GM12878 (cell line): ENCODE measurements at regions not wholly inside any gene's neighbourhood (a gene's known extent, or its start where the extent isn't known, plus 50 kb on each side); places are given as distances from the start of the nearest gene placed in this dataset.

Source experiments
- ESRRA ChIP-seq: IDR thresholded peaks from 2 replicates; pipeline ENCODE4 v1.6.1; 2012; ENCODE audit warnings: mild to moderate bottlenecking, low read length, improper control_type of control experiment
- HDGF ChIP-seq: fragments of 450-650 bp; IDR thresholded peaks from 2 replicates; pipeline ENCODE4 v1.6.1; 2016; ENCODE audit warnings: antibody characterized with exemption
- MYC ChIP-seq: IDR thresholded peaks from 2 replicates; pipeline ENCODE4 v1.6.1; 2011; ENCODE audit warnings: mild to moderate bottlenecking, low read length, moderate library complexity, inconsistent platforms; ENCODE audit not compliant: insufficient read depth, insufficient replicate concordance, insufficient read length, severe bottlenecking
- NBN ChIP-seq: fragments of 450-650 bp; IDR thresholded peaks from 2 replicates; pipeline ENCODE4 v1.6.1; 2016
- NFIC ChIP-seq: IDR thresholded peaks from 2 replicates; pipeline ENCODE4 v1.6.1; 2012; ENCODE audit warnings: low read depth, mild to moderate bottlenecking, inconsistent platforms, low read length, moderate library complexity
- RCOR1 ChIP-seq: conservative IDR thresholded peaks from 2 replicates; pipeline ENCODE4 v1.6.1; 2012; ENCODE audit warnings: low read depth, low read length, improper control_type of control experiment
- SMC3 ChIP-seq: IDR thresholded peaks from 2 replicates; pipeline ENCODE4 v1.6.1; 2011; ENCODE audit warnings: low read length, improper control_type of control experiment, borderline replicate concordance
- TAF1 ChIP-seq: IDR thresholded peaks from 2 replicates; pipeline ENCODE4 v1.6.1; 2011; ENCODE audit warnings: mild to moderate bottlenecking, low read depth, low read length, borderline replicate concordance
- TF ChIP-seq, protein P1 (sequence below): IDR thresholded peaks from 2 replicates; pipeline ENCODE4 v1.6.1; 2012; ENCODE audit warnings: low read depth, low read length, improper control_type of control experiment
- TF ChIP-seq, protein P2 (sequence below), 3 experiments: IDR thresholded peaks in 2 of 3; conservative IDR thresholded peaks in 1 of 3; 2 replicates each; pipeline ENCODE4 v1.5.1; 2011; ENCODE audit warnings: low read depth in 3 of 3, low read length in 3 of 3, mild to moderate bottlenecking in 3 of 3, control low read depth in 2 of 3, moderate library complexity in 2 of 3, inconsistent platforms in 1 of 3, mixed read lengths in 1 of 3; ENCODE audit not compliant: control insufficient read depth in 2 of 3, insufficient read depth in 1 of 3; ENCODE audit errors: extremely low read depth in 1 of 3
- TF ChIP-seq, protein P3 (sequence below): fragments of 150-350 bp; IDR thresholded peaks from 2 replicates; pipeline ENCODE4 v1.6.1; 2016; ENCODE audit warnings: low read depth, low read length
- TF ChIP-seq, protein P4 (sequence below): IDR thresholded peaks from 2 replicates; pipeline ENCODE4 v1.6.1; 2011; ENCODE audit warnings: mild to moderate bottlenecking, low read depth, low read length, moderate library complexity; ENCODE audit not compliant: insufficient replicate concordance
- TF ChIP-seq, protein P5 (sequence below): IDR thresholded peaks from 2 replicates; pipeline ENCODE4 v1.6.1; 2012; ENCODE audit warnings: low read length, inconsistent platforms

DNA sequence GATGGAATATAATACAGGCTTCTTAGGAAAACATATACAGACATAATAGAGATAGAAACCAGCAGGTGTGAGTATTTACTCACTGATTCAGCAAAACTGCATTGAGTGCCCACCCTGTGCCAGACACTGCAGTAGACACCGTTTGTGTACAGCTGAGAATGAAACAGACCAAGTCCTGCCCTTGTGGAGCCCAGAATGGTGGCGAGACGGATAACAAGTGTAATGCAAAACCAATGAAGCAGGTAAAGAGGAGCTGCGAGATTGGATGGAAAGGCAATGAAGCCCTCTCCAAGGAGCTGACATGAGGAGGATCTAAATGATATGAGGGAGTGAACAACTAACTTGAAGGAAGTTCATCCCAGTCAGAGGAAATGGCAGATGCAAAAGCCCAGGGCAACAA, 256.4 kb downstream of the MEX3B start:
- TF ChIP-seq ESRRA (no peak), HDGF (no peak), SMC3 (no peak), NBN (no peak), NFIC (no peak), TAF1 (no peak), MYC (no peak), RCOR1 (no peak)
- TF ChIP-seq, protein P1, sequence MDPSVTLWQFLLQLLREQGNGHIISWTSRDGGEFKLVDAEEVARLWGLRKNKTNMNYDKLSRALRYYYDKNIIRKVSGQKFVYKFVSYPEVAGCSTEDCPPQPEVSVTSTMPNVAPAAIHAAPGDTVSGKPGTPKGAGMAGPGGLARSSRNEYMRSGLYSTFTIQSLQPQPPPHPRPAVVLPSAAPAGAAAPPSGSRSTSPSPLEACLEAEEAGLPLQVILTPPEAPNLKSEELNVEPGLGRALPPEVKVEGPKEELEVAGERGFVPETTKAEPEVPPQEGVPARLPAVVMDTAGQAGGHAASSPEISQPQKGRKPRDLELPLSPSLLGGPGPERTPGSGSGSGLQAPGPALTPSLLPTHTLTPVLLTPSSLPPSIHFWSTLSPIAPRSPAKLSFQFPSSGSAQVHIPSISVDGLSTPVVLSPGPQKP = no peak
- TF ChIP-seq, protein P2, sequence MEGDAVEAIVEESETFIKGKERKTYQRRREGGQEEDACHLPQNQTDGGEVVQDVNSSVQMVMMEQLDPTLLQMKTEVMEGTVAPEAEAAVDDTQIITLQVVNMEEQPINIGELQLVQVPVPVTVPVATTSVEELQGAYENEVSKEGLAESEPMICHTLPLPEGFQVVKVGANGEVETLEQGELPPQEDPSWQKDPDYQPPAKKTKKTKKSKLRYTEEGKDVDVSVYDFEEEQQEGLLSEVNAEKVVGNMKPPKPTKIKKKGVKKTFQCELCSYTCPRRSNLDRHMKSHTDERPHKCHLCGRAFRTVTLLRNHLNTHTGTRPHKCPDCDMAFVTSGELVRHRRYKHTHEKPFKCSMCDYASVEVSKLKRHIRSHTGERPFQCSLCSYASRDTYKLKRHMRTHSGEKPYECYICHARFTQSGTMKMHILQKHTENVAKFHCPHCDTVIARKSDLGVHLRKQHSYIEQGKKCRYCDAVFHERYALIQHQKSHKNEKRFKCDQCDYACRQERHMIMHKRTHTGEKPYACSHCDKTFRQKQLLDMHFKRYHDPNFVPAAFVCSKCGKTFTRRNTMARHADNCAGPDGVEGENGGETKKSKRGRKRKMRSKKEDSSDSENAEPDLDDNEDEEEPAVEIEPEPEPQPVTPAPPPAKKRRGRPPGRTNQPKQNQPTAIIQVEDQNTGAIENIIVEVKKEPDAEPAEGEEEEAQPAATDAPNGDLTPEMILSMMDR (IDR thresholded peaks at IDR 0.05 in 2 of 3, conservative IDR thresholded peaks at IDR 0.05 in 1 of 3; ENCODE audit: control insufficient read depth in 2 of 3, extremely low read depth in 1 of 3, insufficient read depth in 1 of 3, low read depth in 3 of 3, low read length in 3 of 3) = no peak
- TF ChIP-seq, protein P3, sequence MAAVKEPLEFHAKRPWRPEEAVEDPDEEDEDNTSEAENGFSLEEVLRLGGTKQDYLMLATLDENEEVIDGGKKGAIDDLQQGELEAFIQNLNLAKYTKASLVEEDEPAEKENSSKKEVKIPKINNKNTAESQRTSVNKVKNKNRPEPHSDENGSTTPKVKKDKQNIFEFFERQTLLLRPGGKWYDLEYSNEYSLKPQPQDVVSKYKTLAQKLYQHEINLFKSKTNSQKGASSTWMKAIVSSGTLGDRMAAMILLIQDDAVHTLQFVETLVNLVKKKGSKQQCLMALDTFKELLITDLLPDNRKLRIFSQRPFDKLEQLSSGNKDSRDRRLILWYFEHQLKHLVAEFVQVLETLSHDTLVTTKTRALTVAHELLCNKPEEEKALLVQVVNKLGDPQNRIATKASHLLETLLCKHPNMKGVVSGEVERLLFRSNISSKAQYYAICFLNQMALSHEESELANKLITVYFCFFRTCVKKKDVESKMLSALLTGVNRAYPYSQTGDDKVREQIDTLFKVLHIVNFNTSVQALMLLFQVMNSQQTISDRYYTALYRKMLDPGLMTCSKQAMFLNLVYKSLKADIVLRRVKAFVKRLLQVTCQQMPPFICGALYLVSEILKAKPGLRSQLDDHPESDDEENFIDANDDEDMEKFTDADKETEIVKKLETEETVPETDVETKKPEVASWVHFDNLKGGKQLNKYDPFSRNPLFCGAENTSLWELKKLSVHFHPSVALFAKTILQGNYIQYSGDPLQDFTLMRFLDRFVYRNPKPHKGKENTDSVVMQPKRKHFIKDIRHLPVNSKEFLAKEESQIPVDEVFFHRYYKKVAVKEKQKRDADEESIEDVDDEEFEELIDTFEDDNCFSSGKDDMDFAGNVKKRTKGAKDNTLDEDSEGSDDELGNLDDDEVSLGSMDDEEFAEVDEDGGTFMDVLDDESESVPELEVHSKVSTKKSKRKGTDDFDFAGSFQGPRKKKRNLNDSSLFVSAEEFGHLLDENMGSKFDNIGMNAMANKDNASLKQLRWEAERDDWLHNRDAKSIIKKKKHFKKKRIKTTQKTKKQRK = no peak
- TF ChIP-seq, protein P4, sequence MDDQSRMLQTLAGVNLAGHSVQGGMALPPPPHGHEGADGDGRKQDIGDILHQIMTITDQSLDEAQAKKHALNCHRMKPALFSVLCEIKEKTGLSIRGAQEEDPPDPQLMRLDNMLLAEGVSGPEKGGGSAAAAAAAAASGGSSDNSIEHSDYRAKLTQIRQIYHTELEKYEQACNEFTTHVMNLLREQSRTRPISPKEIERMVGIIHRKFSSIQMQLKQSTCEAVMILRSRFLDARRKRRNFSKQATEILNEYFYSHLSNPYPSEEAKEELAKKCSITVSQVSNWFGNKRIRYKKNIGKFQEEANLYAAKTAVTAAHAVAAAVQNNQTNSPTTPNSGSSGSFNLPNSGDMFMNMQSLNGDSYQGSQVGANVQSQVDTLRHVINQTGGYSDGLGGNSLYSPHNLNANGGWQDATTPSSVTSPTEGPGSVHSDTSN = no peak
- TF ChIP-seq, protein P5, sequence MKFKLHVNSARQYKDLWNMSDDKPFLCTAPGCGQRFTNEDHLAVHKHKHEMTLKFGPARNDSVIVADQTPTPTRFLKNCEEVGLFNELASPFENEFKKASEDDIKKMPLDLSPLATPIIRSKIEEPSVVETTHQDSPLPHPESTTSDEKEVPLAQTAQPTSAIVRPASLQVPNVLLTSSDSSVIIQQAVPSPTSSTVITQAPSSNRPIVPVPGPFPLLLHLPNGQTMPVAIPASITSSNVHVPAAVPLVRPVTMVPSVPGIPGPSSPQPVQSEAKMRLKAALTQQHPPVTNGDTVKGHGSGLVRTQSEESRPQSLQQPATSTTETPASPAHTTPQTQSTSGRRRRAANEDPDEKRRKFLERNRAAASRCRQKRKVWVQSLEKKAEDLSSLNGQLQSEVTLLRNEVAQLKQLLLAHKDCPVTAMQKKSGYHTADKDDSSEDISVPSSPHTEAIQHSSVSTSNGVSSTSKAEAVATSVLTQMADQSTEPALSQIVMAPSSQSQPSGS = no peak
